ENCODE measurements at regions not wholly inside any gene's neighbourhood (a gene's known extent, or its start where the extent isn't known, plus 50 kb on each side); places are given as distances from the start of the nearest gene placed in this dataset.

DNA sequence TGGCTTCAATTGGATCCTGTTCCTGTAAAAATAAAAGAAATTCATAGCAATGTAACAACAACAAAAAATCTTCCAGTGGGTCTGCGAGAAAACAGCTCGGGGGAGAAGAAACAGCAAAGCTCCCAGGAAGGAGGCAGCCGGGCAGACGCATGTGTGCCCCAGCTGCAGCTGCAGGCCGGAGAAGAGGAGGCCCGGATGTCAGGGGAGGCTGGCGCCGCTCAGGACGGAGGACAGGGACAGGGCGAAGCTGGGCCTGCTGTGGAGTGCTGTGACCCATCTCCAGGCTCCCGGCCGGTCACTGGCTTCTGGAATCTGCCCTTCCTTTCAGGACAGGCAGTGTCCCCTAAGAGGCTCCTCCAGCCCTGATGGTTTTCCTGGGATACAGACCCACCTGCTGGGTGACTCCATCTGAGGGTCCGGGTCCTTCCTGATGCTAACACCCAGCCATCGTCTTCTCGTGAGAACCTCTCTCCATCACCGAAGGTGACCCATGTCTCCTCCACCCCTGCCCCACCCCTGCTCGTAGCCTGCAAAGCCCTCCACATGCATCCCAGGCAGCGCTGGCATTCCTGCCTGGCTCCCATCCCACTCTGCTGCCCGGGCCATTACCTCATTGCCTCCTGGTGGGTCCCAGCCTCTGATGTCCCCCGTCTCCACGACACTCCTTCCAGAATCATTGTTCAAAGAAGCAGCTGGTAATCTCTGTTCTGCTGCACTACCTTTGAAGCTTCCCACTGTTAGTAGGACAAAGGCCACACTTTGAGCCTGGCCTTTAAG is 145.4 kb upstream of the TWIST2 start:
- DNase-seq (ENCODE audit: extremely low read depth, low read depth), result no peak
- TF ChIP-seq, protein P1, sequence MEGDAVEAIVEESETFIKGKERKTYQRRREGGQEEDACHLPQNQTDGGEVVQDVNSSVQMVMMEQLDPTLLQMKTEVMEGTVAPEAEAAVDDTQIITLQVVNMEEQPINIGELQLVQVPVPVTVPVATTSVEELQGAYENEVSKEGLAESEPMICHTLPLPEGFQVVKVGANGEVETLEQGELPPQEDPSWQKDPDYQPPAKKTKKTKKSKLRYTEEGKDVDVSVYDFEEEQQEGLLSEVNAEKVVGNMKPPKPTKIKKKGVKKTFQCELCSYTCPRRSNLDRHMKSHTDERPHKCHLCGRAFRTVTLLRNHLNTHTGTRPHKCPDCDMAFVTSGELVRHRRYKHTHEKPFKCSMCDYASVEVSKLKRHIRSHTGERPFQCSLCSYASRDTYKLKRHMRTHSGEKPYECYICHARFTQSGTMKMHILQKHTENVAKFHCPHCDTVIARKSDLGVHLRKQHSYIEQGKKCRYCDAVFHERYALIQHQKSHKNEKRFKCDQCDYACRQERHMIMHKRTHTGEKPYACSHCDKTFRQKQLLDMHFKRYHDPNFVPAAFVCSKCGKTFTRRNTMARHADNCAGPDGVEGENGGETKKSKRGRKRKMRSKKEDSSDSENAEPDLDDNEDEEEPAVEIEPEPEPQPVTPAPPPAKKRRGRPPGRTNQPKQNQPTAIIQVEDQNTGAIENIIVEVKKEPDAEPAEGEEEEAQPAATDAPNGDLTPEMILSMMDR (IDR thresholded peaks at IDR 0.05; ENCODE audit: low read depth, low read length, missing control alignments), result no peak
- H3K4me3 ChIP-seq (replicated peaks; ENCODE audit: low read depth, low read length), result no peak overlapping the region

DNA sequence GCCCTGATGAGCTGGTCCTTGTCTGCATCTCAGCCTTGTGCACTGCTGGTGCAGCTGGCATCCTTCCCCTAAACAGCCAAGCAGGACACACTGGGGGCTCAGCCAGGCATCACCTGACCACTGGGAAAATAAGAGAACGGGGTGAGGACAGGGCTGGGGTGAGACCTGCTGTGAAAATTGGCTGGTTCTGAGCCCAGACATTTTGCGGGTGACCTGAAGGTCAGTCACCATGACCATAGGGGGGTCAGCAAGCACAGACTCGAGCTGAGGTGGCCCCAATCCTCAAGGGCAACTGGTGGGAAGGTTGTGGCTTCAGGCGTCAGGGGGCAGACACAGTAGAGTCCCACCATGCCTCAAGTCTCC is 144.9 kb upstream of the TWIST2 start:
- H3K4me3 ChIP-seq (replicated peaks; ENCODE audit: low read depth, low read length), result no peak overlapping the region
- TF ChIP-seq, protein P1 (IDR thresholded peaks at IDR 0.05; ENCODE audit: low read depth, low read length, missing control alignments), result no peak
- no peak for DNase-seq (ENCODE audit: extremely low read depth, low read depth)

DNA sequence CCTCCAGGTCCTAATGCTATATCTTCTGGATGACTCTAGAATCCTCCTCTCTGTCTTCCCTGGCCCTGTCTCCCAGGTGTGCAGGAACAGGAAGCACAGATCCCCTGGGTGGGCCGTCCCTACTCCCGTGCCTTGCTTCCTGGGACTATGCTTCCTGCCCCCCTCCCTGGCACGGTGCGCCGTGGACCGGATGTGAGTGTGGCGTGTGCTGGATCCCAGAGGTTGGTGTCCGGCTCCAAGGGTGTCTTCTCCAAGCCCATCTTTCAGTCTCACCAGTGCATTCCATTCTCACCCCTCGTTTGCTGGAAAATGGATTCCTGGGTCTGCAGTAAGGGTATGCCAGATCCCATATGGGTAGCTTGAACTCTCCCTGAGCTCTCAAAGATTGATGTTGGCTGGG is 144.4 kb upstream of the TWIST2 start:
- TF ChIP-seq, protein P1 (IDR thresholded peaks at IDR 0.05; ENCODE audit: low read depth, low read length, missing control alignments), result no peak
- H3K4me3 ChIP-seq (replicated peaks; ENCODE audit: low read depth, low read length), result no peak overlapping the region
- DNase-seq (ENCODE audit: extremely low read depth, low read depth), result no peak

DNA sequence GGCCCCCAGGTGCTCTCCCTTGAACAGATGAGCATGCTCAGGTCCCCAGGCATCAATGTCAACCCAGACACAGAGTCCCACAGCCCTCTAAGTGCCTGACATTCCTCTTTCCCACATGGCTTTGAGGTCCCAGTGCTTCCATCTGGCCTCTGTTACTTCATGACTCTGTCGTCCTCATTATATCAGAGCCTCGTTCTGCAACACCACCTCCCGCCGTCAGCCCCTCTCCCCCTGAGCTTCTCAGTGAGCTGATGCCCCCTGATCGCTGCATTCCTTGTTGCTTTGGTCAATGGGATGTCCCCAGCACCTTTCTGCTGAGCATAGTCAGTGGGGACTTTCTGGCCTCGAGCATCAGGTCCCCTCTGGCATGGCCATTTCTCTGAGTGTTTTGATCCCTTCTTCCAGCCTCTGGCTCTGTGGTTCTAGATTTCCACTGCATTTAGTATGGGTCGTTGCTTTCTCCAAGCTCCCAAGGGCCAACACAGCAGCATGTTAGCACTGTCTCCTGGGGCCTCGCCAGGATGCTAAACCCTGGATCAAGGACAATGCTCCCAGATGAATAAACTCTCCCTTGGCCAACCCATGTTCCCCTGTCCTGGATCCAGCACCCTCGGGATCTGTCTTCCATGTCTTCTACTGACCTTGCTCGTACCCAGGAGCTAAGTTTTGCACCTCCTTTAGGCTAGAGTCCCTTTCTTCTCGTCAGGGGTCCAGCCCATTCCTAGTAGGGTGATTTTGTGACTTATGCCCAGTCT is 143.2 kb upstream of the TWIST2 start:
- TF ChIP-seq, protein P1 (IDR thresholded peaks at IDR 0.05; ENCODE audit: low read depth, low read length, missing control alignments), result no peak
- no peak for DNase-seq (ENCODE audit: extremely low read depth, low read depth)

DNA sequence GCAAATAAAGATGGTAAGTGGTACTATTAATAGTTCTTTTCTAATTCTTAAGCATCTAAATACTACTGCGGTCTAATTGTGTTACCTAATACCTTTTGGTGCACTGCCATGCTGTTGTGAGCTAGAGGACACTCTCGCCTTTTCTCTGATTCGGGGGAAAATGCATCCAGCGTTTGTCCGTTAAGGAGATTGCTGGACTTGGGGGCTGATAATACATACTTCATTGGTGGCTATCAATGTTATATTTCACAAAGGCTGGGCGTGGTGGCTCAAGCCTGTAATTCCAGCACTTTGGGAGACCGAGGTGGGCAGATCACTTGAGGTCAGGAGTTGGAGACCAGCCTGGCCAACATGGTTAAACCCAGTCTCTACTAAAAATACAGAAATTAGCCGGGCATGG is 141.7 kb upstream of the TWIST2 start:
- DNase-seq (ENCODE audit: extremely low read depth, low read depth), result no peak
- no peak overlapping the region for H3K4me3 ChIP-seq (replicated peaks; ENCODE audit: low read depth, low read length)
- TF ChIP-seq, protein P1 (IDR thresholded peaks at IDR 0.05; ENCODE audit: low read depth, low read length, missing control alignments), result no peak

More for the DNA sequence above, 143.2 kb upstream of the TWIST2 start:
- H3K4me3 ChIP-seq (replicated peaks; ENCODE audit: low read depth, low read length), result no peak overlapping the region

DNA sequence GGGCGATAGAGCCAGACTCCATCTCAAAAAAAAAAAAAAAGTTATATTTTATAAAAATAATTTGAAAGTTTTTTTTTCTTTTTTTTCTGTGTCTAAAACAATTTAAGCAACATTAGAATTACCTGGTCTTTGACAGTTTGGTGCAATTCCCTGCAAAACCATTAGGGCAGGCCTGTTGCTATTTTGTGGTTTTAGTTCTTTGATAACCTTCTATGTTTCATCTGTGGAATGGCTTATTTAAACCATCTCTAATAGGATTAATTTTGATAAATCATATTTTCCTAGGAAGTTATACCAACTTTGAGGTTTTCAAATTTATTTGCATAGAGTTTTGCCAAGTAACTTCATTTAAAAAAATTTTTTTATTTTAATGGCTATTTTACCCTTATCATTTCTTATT is 141.2 kb upstream of the TWIST2 start:
- no peak overlapping the region for H3K4me3 ChIP-seq (replicated peaks; ENCODE audit: low read depth, low read length)
- TF ChIP-seq, protein P1 (IDR thresholded peaks at IDR 0.05; ENCODE audit: low read depth, low read length, missing control alignments), result peak; percentile 25
- no peak for DNase-seq (ENCODE audit: extremely low read depth, low read depth)

Data from HFF-Myc (cell line).